ENCODE measurements at regions not wholly inside any gene's neighbourhood (a gene's known extent, or its start where the extent isn't known, plus 50 kb on each side); places are given as distances from the start of the nearest gene placed in this dataset.
A peak's percentile ranks its signal among the peaks of the same experiment; 100 is the strongest.

DNA sequence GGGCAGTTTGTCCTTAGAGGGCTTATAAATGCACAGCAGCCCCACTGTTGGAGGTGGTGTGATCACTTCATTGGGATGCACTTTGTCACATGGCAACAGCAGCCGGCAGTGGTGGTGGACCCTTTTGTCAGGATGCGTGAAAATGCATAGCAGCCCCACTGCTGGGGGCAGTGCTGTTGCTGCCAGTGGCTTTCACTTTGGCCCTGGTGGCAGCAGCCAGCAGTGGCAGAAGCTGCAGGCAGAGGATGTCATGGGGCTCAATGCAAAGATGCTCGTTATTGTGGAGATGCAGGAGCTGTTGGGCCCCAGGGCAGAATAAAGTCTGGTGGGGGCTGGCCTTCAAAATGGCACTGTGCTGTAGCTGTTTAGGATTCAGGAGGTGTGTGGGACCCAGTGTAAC, 173.0 kb upstream of the DAAM1 start:
- ChIA-PET CTCF (no interaction called here), POLR2A (no interaction called here)
- H3K9me3 Mint-ChIP-seq: peaks cover 13% of the 10 kb centered on the region
- peak; percentile 15 for DNase-seq (ENCODE audit: low spot score)
- 0 out of 2 replicates have a peak, but pooled peaks cover 3% of the 10 kb centered on the region for H3K36me3 Mint-ChIP-seq
- no peaks in the 10 kb centered on the region; the same call in 1 of the 2 replicates for H3K27me3 Mint-ChIP-seq (ENCODE audit: low read depth)
- no peak overlapping the region for H3K27ac Mint-ChIP-seq
- H3K4me1 Mint-ChIP-seq: 0 out of 2 replicates have a peak, but pooled peaks cover 2% of the 10 kb centered on the region
- H3K4me3 Mint-ChIP-seq: no peak overlapping the region
- peak; percentile 60 for ATAC-seq
- TF ChIP-seq FOXP1 (CRISPR knock-in tag; IDR thresholded peaks at IDR 0.05; ENCODE audit: borderline replicate concordance): 0 out of 2 replicates have a peak, but pooled peaks have one; percentile 28
- no peak for TF ChIP-seq ZNF281 (CRISPR knock-in tag; IDR thresholded peaks at IDR 0.05)
- no peak for TF ChIP-seq GABPB1 (CRISPR knock-in tag; IDR thresholded peaks at IDR 0.05)
- TF ChIP-seq, protein P1, sequence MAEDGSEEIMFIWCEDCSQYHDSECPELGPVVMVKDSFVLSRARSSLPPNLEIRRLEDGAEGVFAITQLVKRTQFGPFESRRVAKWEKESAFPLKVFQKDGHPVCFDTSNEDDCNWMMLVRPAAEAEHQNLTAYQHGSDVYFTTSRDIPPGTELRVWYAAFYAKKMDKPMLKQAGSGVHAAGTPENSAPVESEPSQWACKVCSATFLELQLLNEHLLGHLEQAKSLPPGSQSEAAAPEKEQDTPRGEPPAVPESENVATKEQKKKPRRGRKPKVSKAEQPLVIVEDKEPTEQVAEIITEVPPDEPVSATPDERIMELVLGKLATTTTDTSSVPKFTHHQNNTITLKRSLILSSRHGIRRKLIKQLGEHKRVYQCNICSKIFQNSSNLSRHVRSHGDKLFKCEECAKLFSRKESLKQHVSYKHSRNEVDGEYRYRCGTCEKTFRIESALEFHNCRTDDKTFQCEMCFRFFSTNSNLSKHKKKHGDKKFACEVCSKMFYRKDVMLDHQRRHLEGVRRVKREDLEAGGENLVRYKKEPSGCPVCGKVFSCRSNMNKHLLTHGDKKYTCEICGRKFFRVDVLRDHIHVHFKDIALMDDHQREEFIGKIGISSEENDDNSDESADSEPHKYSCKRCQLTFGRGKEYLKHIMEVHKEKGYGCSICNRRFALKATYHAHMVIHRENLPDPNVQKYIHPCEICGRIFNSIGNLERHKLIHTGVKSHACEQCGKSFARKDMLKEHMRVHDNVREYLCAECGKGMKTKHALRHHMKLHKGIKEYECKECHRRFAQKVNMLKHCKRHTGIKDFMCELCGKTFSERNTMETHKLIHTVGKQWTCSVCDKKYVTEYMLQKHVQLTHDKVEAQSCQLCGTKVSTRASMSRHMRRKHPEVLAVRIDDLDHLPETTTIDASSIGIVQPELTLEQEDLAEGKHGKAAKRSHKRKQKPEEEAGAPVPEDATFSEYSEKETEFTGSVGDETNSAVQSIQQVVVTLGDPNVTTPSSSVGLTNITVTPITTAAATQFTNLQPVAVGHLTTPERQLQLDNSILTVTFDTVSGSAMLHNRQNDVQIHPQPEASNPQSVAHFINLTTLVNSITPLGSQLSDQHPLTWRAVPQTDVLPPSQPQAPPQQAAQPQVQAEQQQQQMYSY (CRISPR knock-in tag; IDR thresholded peaks at IDR 0.05): no peak

GRCh38 chr14:59017285-59017965, 171.0 kb upstream of the DAAM1 start:
- DNase-seq (ENCODE audit: low spot score) (no peak), ATAC-seq (no peak)
- peaks cover 9% of the 10 kb centered on the region for H3K9me3 Mint-ChIP-seq
- CTCF ChIA-PET: no interaction called here
- POLR2A ChIA-PET: no interaction called here
- 0 out of 2 replicates have a peak, but pooled peaks cover 3% of the 10 kb centered on the region for H3K36me3 Mint-ChIP-seq
- 0 out of 2 replicates have a peak, but pooled peaks cover 2% of the 10 kb centered on the region for H3K4me1 Mint-ChIP-seq
- no peaks in the 10 kb centered on the region for H3K27me3 Mint-ChIP-seq (ENCODE audit: low read depth)
- H3K27ac Mint-ChIP-seq: no peak overlapping the region
- H3K4me3 Mint-ChIP-seq: no peak overlapping the region
- TF ChIP-seq ZBTB21 (CRISPR knock-in tag; IDR thresholded peaks at IDR 0.05; ENCODE audit: borderline replicate concordance) (no peak), NFYB (CRISPR knock-in tag; conservative IDR thresholded peaks at IDR 0.05; ENCODE audit: low read depth) (no peak), HMGA2 (CRISPR knock-in tag; IDR thresholded peaks at IDR 0.05) (no peak), USF2 (CRISPR knock-in tag; IDR thresholded peaks at IDR 0.05) (no peak), NFE2L1 (CRISPR knock-in tag; IDR thresholded peaks at IDR 0.05) (no peak), ATF1 (CRISPR knock-in tag; IDR thresholded peaks at IDR 0.05) (no peak), ATF3 (CRISPR knock-in tag; conservative IDR thresholded peaks at IDR 0.05) (no peak), JUN (CRISPR knock-in tag; IDR thresholded peaks at IDR 0.05) (no peak), ETV6 (CRISPR knock-in tag; IDR thresholded peaks at IDR 0.05) (no peak), ZNF138 (CRISPR knock-in tag; conservative IDR thresholded peaks at IDR 0.05) (no peak), ESRRA (CRISPR knock-in tag; IDR thresholded peaks at IDR 0.05; ENCODE audit: borderline replicate concordance) (no peak), RELA (CRISPR knock-in tag; IDR thresholded peaks at IDR 0.05; ENCODE audit: borderline replicate concordance) (no peak), IRF2 (CRISPR knock-in tag; IDR thresholded peaks at IDR 0.05; ENCODE audit: borderline replicate concordance, low read depth) (no peak)
- TF ChIP-seq, protein P2, sequence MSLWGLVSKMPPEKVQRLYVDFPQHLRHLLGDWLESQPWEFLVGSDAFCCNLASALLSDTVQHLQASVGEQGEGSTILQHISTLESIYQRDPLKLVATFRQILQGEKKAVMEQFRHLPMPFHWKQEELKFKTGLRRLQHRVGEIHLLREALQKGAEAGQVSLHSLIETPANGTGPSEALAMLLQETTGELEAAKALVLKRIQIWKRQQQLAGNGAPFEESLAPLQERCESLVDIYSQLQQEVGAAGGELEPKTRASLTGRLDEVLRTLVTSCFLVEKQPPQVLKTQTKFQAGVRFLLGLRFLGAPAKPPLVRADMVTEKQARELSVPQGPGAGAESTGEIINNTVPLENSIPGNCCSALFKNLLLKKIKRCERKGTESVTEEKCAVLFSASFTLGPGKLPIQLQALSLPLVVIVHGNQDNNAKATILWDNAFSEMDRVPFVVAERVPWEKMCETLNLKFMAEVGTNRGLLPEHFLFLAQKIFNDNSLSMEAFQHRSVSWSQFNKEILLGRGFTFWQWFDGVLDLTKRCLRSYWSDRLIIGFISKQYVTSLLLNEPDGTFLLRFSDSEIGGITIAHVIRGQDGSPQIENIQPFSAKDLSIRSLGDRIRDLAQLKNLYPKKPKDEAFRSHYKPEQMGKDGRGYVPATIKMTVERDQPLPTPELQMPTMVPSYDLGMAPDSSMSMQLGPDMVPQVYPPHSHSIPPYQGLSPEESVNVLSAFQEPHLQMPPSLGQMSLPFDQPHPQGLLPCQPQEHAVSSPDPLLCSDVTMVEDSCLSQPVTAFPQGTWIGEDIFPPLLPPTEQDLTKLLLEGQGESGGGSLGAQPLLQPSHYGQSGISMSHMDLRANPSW (CRISPR knock-in tag; conservative IDR thresholded peaks at IDR 0.05; ENCODE audit: low read depth): no peak
- TF ChIP-seq, protein P3, sequence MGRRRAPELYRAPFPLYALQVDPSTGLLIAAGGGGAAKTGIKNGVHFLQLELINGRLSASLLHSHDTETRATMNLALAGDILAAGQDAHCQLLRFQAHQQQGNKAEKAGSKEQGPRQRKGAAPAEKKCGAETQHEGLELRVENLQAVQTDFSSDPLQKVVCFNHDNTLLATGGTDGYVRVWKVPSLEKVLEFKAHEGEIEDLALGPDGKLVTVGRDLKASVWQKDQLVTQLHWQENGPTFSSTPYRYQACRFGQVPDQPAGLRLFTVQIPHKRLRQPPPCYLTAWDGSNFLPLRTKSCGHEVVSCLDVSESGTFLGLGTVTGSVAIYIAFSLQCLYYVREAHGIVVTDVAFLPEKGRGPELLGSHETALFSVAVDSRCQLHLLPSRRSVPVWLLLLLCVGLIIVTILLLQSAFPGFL (CRISPR knock-in tag; IDR thresholded peaks at IDR 0.05; ENCODE audit: borderline replicate concordance): no peak
